Naive thymus-derived CD8-positive, alpha-beta T cell (primary cell): ENCODE measurements at regions not wholly inside any gene's neighbourhood (a gene's known extent, or its start where the extent isn't known, plus 50 kb on each side); places are given as distances from the start of the nearest gene placed in this dataset.

Source experiments
- ATAC-seq, 2 donors: fragments of 150-1000 bp; cut with Tn5 transposase in 1 of 2; sonication (Bioruptor Pico), chemical (Tn5 transposase) in 1 of 2; 1 replicate in 1 of 2; 2 replicates in 1 of 2; pipeline ENCODE4 v1.10.0; 2021; ENCODE audit warnings: mild to moderate bottlenecking in 2 of 2, moderate library complexity in 2 of 2
- POLR2A ChIA-PET: fragments of 350-600 bp; sonication (Branson Sonifier 250); formaldehyde crosslinking; loops from one replicate; lab custom pipeline; 2021; ENCODE audit warnings: antibody characterized with exemption; lab: Charles Lee
- DNase-seq, 10 donors: peaks; one replicate each; pipeline versions ENCODE4 v3.0.0 to v3.0.0-alpha.2; 2020 to 2022
- H3K27ac Mint-ChIP-seq, 10 donors: one replicate each; pipeline ENCODE4 v1.8.0; 2020 to 2022; ENCODE audit warnings: mild to moderate bottlenecking in 10 of 10, mixed read lengths in 10 of 10, moderate library complexity in 4 of 10, inconsistent platforms in 1 of 10
- H3K27me3 Mint-ChIP-seq, 5 donors: one replicate each; pipeline ENCODE4 v1.8.0; 2021 to 2022; ENCODE audit warnings: mixed read lengths in 5 of 5
- H3K36me3 Mint-ChIP-seq, 3 donors: one replicate each; pipeline ENCODE4 v1.8.0; 2020 to 2022; ENCODE audit warnings: mixed read lengths in 3 of 3, mild to moderate bottlenecking in 2 of 3, inconsistent platforms in 1 of 3
- H3K4me1 Mint-ChIP-seq, 4 donors: one replicate each; pipeline ENCODE4 v1.8.0; 2021 to 2022; ENCODE audit warnings: mixed read lengths in 4 of 4
- H3K4me3 Mint-ChIP-seq, 10 donors: one replicate each; pipeline ENCODE4 v1.8.0; 2020 to 2022; ENCODE audit warnings: mild to moderate bottlenecking in 10 of 10, mixed read lengths in 10 of 10, moderate library complexity in 6 of 10, inconsistent platforms in 1 of 10
- H3K9me3 Mint-ChIP-seq, 9 donors: one replicate each; pipeline ENCODE4 v1.8.0; 2020 to 2022; ENCODE audit warnings: mixed read lengths in 9 of 9, mild to moderate bottlenecking in 3 of 9, inconsistent platforms in 1 of 9, moderate library complexity in 1 of 9

DNA sequence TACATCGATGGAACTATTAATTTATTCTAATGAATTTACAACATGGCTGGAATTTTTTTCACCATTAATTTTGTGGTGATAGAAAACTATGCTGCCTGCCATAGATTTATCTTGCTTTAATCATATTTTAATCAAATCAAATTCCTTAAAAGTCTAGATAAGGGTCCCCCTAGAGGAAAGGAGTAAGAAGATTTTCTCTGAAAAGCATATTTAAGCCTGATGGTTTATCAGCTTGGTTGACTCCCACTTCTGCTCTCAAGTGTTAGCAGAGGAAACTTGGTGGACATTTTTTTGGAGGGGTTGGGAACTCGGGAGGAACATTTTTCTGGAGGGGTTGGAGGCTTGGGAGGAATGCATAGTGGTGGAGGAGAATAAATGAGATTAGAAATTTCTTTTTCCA lies 253.3 kb downstream of the KCNRG start:
- H3K27ac Mint-ChIP-seq = no peak overlapping the region
- peaks cover 0 to 2% (median 0%) of the 10 kb centered on the region in 4 donors for H3K4me1 Mint-ChIP-seq
- DNase-seq (no peak), ATAC-seq (no peak)
- no peak overlapping the region for H3K4me3 Mint-ChIP-seq
- H3K36me3 Mint-ChIP-seq = no peaks in the 10 kb centered on the region
- peaks cover 0 to 16% (median 3%) of the 10 kb centered on the region in 5 donors for H3K27me3 Mint-ChIP-seq
- POLR2A ChIA-PET = no interaction called here
- no peaks in the 10 kb centered on the region for H3K9me3 Mint-ChIP-seq

- Mint-ChIP-seq H3K36me3 (peaks cover 0 to 8% (median 0%) of the 10 kb centered on the region in 3 donors), H3K9me3 (peaks cover 0 to 14% (median 5%) of the 10 kb centered on the region in 9 donors), H3K4me1 (peaks cover 0 to 2% (median 0%) of the 10 kb centered on the region in 4 donors), H3K27me3 (peaks cover 0 to 9% (median 3%) of the 10 kb centered on the region in 5 donors), H3K27ac (no peak overlapping the region), H3K4me3 (no peak overlapping the region)
- ATAC-seq (no peak), DNase-seq (no peak)
- POLR2A ChIA-PET = no interaction called here
These were observed 258.9 kb downstream of the KCNRG start for GRCh38 chr13:50274181-50274580.

- H3K9me3 Mint-ChIP-seq = peaks cover 0 to 14% (median 5%) of the 10 kb centered on the region in 9 donors
- POLR2A ChIA-PET = no interaction called here
- H3K27me3 Mint-ChIP-seq = peaks cover 0 to 9% (median 3%) of the 10 kb centered on the region in 5 donors
- peaks cover 0 to 2% (median 0%) of the 10 kb centered on the region in 4 donors for H3K4me1 Mint-ChIP-seq
- no peak overlapping the region for H3K4me3 Mint-ChIP-seq
- DNase-seq (no peak), ATAC-seq (no peak)
- H3K36me3 Mint-ChIP-seq = peaks cover 0 to 8% (median 0%) of the 10 kb centered on the region in 3 donors
- no peak overlapping the region for H3K27ac Mint-ChIP-seq
These were observed 260.3 kb downstream of the KCNRG start for GRCh38 chr13:50275392-50276063.

- Mint-ChIP-seq H3K4me1 (no peaks in the 10 kb centered on the region), H3K27ac (no peak overlapping the region), H3K36me3 (peaks cover 0 to 8% (median 0%) of the 10 kb centered on the region in 3 donors), H3K4me3 (no peak overlapping the region), H3K27me3 (peaks cover 0 to 5% (median 0%) of the 10 kb centered on the region in 5 donors), H3K9me3 (peaks cover 0 to 14% (median 5%) of the 10 kb centered on the region in 9 donors)
- POLR2A ChIA-PET = no interaction called here
- ATAC-seq (no peak), DNase-seq (no peak)
These were observed 261.3 kb downstream of the KCNRG start for GRCh38 chr13:50276550-50276949.

DNA sequence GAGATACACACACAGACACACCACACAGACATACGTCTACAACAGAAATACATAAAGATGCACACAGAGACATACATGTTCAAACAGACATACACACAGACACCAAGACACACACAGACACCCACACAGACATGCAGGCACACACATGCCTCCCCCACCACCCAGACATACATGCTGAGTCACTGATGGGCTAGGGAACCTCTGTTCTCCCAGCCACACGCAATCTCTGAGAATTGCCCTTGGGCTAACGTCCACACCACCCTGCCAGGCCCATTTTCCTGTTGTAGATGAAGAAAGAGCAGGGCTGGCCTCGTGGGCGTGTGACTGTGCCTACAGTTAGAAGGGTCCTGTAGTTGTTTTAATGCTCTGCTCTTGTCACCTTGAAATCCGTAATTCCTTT lies 261.9 kb downstream of the KCNRG start:
- no peak for DNase-seq
- no peak overlapping the region for H3K4me3 Mint-ChIP-seq
- peaks cover 0 to 6% (median 1%) of the 10 kb centered on the region in 5 donors for H3K27me3 Mint-ChIP-seq
- H3K27ac Mint-ChIP-seq = no peak overlapping the region
- peaks cover 0 to 16% (median 7%) of the 10 kb centered on the region in 9 donors for H3K9me3 Mint-ChIP-seq
- H3K4me1 Mint-ChIP-seq = no peaks in the 10 kb centered on the region
- POLR2A ChIA-PET = no interaction called here
- H3K36me3 Mint-ChIP-seq = peaks cover 0 to 12% (median 2%) of the 10 kb centered on the region in 3 donors
- ATAC-seq = no peak

- DNase-seq (no peak), ATAC-seq (no peak)
- Mint-ChIP-seq H3K4me3 (no peak overlapping the region), H3K27me3 (peaks cover 0 to 8% (median 2%) of the 10 kb centered on the region in 5 donors), H3K36me3 (peaks cover 0 to 18% (median 2%) of the 10 kb centered on the region in 3 donors), H3K27ac (no peak overlapping the region), H3K4me1 (no peaks in the 10 kb centered on the region), H3K9me3 (peaks cover 0 to 22% (median 10%) of the 10 kb centered on the region in 9 donors)
- POLR2A ChIA-PET = no interaction called here
These were observed 262.7 kb downstream of the KCNRG start for GRCh38 chr13:50277906-50278305.

DNA sequence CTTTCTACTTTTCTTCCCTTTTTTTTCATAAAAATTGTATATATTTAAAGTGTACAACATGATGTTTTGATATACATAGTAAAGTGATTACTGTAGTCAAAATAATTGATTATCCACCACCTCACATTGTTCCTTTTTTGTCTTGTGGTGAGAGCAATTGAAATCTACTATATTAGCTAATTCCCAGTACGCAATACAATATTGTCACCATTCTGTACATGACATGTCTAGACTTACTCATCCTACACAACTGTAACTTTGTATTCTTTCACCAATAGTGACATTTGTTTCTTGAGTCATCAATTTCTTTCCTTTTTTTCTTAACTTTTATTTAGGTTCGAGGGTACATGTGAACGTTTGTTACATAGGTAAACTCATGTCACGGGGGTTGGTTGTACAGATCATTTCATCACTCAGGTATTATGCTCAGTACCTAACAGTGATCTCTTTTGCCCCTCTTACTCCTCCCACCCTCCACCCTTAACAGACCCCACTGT lies 265.2 kb downstream of the KCNRG start:
- Mint-ChIP-seq H3K4me3 (no peak overlapping the region), H3K9me3 (peaks cover 0 to 22% (median 10%) of the 10 kb centered on the region in 9 donors), H3K27ac (no peak overlapping the region), H3K4me1 (peaks cover 0 to 12% (median under 1%) of the 10 kb centered on the region in 4 donors), H3K36me3 (peaks cover 0 to 18% (median 2%) of the 10 kb centered on the region in 3 donors), H3K27me3 (peaks cover 0 to 11% (median 3%) of the 10 kb centered on the region in 5 donors)
- POLR2A ChIA-PET = no interaction called here
- DNase-seq (no peak), ATAC-seq (no peak)

DNA sequence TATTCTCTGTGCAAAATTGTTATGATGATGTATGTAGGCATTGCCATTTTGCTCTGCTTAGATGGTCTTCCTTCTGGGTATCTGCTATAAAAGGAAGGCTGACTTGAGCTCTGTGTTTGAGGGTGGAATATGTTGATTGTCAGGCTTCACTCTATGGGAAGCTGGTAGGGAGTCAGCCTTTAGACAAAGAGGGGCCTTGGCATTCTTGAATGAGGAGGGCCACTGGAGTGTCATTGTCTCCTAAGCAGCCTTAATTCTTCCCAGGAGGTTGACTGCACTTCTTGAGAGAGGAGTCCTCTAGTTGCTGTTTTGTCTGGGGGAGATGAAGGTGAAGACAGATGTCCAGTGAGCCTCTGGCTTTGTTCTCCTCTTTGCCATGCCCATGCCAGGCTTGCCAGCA lies 266.8 kb downstream of the KCNRG start:
- Mint-ChIP-seq H3K4me1 (peaks cover 0 to 12% (median under 1%) of the 10 kb centered on the region in 4 donors), H3K9me3 (peaks cover 0 to 19% (median 10%) of the 10 kb centered on the region in 9 donors), H3K36me3 (peaks cover 0 to 18% (median 2%) of the 10 kb centered on the region in 3 donors), H3K27ac (no peak overlapping the region), H3K27me3 (peaks cover 0 to 11% (median 3%) of the 10 kb centered on the region in 5 donors), H3K4me3 (no peak overlapping the region)
- POLR2A ChIA-PET = no interaction called here
- DNase-seq (no peak), ATAC-seq (no peak)

- Mint-ChIP-seq H3K4me3 (no peak overlapping the region), H3K27me3 (peaks cover 0 to 11% (median 3%) of the 10 kb centered on the region in 5 donors), H3K9me3 (peaks cover 0 to 10% (median 5%) of the 10 kb centered on the region in 9 donors), H3K27ac (no peak overlapping the region), H3K36me3 (peaks cover 0 to 11% (median 2%) of the 10 kb centered on the region in 3 donors), H3K4me1 (peaks cover 0 to 12% (median under 1%) of the 10 kb centered on the region in 4 donors)
- no peak for DNase-seq
- POLR2A ChIA-PET = no interaction called here
- no peak for ATAC-seq
These were observed 267.8 kb downstream of the KCNRG start for GRCh38 chr13:50283017-50283416.

DNA sequence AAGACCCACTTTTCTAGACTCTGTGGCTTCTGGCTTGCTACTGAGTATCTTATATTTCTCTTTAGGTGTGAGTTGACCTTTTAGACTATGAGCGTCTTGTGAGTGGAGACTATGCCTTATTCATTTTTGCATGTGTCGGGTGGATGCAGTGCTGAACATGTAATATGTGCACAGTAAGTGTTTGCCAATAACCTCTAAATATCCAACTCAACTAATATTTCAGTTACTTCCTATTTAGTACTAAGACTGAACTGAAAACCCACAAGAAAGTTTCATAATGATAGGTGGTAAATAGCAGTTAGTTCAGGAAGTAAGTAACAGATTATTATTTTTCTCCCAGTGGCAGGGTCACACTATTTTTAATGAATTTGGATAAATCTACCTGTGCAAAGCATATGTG lies 269.3 kb downstream of the KCNRG start:
- peaks cover 0 to 11% (median 4%) of the 10 kb centered on the region in 9 donors for H3K9me3 Mint-ChIP-seq
- DNase-seq = no peak
- peaks cover 0 to 12% (median under 1%) of the 10 kb centered on the region in 4 donors for H3K4me1 Mint-ChIP-seq
- no peak overlapping the region for H3K27ac Mint-ChIP-seq
- POLR2A ChIA-PET = no interaction called here
- H3K4me3 Mint-ChIP-seq = no peak overlapping the region
- peaks cover 0 to 16% (median 3%) of the 10 kb centered on the region in 5 donors for H3K27me3 Mint-ChIP-seq
- ATAC-seq = no peak
- H3K36me3 Mint-ChIP-seq = peaks cover 0 to 10% (median 2%) of the 10 kb centered on the region in 3 donors

- Mint-ChIP-seq H3K27ac (no peak overlapping the region), H3K36me3 (peaks cover 0 to 10% (median 2%) of the 10 kb centered on the region in 3 donors), H3K27me3 (peaks cover 0 to 16% (median 3%) of the 10 kb centered on the region in 5 donors), H3K4me3 (no peak overlapping the region), H3K4me1 (peaks cover 0 to 12% (median under 1%) of the 10 kb centered on the region in 4 donors), H3K9me3 (peaks cover 0 to 14% (median 7%) of the 10 kb centered on the region in 9 donors)
- DNase-seq (no peak), ATAC-seq (no peak)
- POLR2A ChIA-PET = no interaction called here
These were observed 270.0 kb downstream of the KCNRG start for GRCh38 chr13:50285283-50285682.

GRCh38 chr13:50286324-50286723 lies 271.1 kb downstream of the KCNRG start:
- Mint-ChIP-seq H3K27ac (no peak overlapping the region), H3K27me3 (peaks cover 0 to 16% (median 4%) of the 10 kb centered on the region in 5 donors), H3K9me3 (peaks cover 0 to 14% (median 5%) of the 10 kb centered on the region in 9 donors), H3K4me3 (no peak overlapping the region), H3K4me1 (peaks cover 0 to 12% (median under 1%) of the 10 kb centered on the region in 4 donors), H3K36me3 (peaks cover 0 to 10% (median 2%) of the 10 kb centered on the region in 3 donors)
- DNase-seq (no peak), ATAC-seq (no peak)
- POLR2A ChIA-PET = no interaction called here

DNA sequence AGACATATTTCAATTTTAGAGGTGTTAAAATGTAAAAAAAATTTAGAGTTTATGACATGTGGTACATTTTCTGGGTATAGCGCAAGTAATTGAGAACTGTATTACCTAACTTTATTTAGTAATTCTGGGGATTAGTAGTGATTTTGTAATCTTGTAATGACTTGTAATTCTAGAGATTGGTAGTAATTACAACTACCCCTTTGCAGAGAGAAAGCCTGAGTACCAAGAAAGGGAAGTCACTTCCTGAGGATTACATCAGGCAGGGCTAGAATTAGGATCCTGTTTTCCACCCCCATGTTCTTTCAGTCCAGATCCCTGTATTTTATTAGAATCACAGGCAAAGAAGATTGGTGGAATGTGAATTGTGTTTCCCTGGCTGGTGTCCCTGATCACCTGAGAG lies 274.9 kb downstream of the KCNRG start:
- POLR2A ChIA-PET = no interaction called here
- Mint-ChIP-seq H3K36me3 (no peaks in the 10 kb centered on the region), H3K27ac (no peak overlapping the region), H3K4me1 (peaks cover 0 to 3% (median 0%) of the 10 kb centered on the region in 4 donors), H3K4me3 (no peak overlapping the region), H3K9me3 (peaks cover 0 to 5% (median 0%) of the 10 kb centered on the region in 9 donors), H3K27me3 (peaks cover 0 to 5% (median 0%) of the 10 kb centered on the region in 5 donors)
- ATAC-seq (no peak), DNase-seq (no peak)
